Adrenal gland (tissue), 5 donors: ENCODE measurements at regions not wholly inside any gene's neighbourhood (a gene's known extent, or its start where the extent isn't known, plus 50 kb on each side); places are given as distances from the start of the nearest gene placed in this dataset.

Experiments
- POLR2A ChIP-seq, 2 donors: fragments of 450-650 bp; IDR thresholded peaks; one replicate each; pipeline ENCODE4 v1.6.1; 2017; ENCODE audit warnings: antibody characterized with exemption in 2 of 2, mild to moderate bottlenecking in 2 of 2, moderate library complexity in 1 of 2
- TF ChIP-seq, protein P1 (sequence below), 6 experiments: fragments of 450-650 bp in 4 of 6; fragments of 200-600 bp in 2 of 6; sonication (generic) in 1 of 6; IDR thresholded peaks; 1 replicate in 5 of 6; 2 replicates in 1 of 6; pipeline versions ENCODE4 v1.5.1 to v1.8.0; 2016 to 2021; ENCODE audit warnings: antibody characterized with exemption in 6 of 6, mild to moderate bottlenecking in 2 of 6, moderate library complexity in 1 of 6
- donor health status: DM: no; HTN: no; CAD: no.

DNA sequence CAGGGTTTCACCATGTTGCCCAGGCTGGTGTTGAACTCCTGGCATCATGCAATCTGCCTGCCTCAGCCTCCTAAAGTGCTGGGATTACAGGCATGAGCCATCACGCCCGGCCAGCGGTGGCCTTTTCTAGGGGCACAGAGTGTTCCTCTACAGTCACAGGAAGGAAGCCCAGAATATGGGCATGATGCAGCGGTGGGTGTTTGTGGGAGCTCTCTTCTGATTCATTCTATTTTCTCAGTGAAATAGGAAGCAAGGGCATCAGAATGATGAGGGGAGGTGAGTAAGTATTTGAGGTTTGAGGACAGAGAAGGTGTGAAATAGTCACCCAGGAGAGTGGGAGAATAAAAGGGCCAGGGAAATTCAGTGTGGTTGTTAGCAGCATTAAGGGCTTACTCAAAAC lies 70.3 kb upstream of the PSME4 start:
- TF ChIP-seq, protein P1, sequence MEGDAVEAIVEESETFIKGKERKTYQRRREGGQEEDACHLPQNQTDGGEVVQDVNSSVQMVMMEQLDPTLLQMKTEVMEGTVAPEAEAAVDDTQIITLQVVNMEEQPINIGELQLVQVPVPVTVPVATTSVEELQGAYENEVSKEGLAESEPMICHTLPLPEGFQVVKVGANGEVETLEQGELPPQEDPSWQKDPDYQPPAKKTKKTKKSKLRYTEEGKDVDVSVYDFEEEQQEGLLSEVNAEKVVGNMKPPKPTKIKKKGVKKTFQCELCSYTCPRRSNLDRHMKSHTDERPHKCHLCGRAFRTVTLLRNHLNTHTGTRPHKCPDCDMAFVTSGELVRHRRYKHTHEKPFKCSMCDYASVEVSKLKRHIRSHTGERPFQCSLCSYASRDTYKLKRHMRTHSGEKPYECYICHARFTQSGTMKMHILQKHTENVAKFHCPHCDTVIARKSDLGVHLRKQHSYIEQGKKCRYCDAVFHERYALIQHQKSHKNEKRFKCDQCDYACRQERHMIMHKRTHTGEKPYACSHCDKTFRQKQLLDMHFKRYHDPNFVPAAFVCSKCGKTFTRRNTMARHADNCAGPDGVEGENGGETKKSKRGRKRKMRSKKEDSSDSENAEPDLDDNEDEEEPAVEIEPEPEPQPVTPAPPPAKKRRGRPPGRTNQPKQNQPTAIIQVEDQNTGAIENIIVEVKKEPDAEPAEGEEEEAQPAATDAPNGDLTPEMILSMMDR (IDR thresholded peaks at IDR 0.05) = no peak
- TF ChIP-seq POLR2A (IDR thresholded peaks at IDR 0.05) = no peak
